Skin of body (tissue), 1 donor: ENCODE measurements at regions not wholly inside any gene's neighbourhood (a gene's known extent, or its start where the extent isn't known, plus 50 kb on each side); places are given as distances from the start of the nearest gene placed in this dataset.

Experiments used
- DNase-seq: peaks from one replicate; lab custom pipeline; 2025; lab: John Stamatoyannopoulos, UW

DNA sequence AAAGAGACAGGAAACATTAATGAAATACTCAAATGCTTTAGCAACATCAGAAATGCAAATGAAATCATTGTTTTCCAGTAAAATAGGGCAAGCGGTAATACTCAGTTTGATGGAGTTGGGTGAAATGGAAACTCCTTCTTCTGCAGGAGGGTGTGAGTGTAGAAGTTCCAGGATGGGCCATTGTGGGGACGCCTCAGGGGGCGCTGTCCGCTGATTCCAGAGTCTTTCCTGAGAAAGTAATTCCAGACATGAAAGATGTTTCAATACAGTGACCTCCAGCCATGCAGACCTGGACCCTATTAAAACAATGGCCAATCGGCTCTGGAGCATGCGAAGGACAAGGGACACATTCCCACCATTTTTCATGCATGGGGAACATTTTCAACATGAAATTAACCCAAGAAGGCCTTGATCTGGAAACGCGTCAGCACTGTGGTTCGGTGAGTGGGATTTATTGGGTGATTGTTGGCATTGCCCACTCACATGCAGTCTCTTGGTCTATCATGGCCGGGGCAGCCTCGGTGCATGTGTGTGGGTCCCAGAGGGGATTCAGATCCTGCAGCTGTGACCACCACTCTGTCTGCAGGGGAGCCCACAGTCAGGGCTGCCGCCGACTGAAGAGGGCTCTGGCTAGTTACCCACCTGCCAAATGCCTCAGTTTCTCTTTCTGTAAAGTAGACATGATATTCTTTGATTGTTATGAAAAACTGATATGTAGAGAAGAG is 132.6 kb upstream of the IRX4 start:
- no peak for DNase-seq

DNA sequence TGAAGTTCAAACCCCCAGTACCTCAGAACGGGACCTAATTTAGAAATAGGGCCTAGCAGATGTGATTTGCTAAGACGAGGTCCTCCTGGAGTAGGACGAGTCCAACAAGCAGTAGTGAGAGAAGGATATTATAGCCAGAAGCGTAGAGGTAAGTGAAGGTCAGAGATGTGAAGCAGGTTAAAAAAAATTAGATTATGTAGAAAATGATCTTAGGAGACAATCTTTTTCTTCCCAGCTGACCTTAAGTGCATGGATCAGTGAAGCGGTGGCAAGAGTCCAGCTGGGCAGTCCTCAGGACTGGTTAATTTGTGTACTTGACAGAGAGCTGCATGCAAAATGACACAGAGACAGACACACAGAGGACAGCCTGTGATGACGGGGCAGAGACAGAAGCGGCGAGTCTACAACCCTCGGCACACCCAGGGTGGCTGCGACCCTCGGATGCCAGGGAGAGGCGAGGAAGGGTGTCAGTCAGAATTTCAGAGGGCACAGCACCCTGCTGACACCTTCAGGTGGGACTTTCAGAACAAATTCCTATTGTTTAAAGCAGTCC is 131.4 kb upstream of the IRX4 start:
- DNase-seq: no peak

DNA sequence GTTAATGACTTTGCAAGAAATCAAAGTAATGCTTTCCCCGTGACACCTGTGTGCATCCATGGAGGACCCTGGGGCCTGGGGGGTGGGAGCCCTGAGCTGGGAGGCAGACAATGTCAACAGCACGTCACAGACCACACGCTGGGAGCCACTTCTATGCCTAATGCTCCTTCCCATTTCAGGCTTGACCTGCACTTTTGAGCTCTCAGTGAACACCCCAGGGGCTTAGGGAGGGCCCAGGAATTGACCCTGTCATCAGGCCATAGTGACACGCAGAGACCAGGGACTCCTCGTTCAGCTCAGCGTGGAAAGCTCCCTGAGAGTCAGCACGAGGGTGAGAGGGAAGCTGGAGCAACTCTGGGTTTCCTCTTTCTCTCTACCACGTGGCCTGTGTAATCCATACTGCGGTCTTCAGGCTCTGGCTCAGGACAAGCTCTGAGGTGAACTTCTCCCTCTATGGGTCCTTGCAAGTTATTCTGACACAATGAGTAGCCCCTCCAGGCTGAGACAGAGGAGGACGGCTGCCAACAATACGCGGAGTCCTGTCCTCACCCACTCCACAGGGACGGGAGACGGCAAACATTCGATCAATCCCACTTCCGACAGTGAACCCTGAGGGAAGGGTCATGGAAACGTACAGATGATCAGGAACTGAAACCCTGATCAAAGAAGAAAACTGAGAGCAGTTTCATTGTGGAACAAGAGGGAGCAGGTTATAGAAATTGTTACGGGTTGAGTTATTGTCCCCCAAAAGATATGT is 130.8 kb upstream of the IRX4 start:
- DNase-seq: no peak

DNA sequence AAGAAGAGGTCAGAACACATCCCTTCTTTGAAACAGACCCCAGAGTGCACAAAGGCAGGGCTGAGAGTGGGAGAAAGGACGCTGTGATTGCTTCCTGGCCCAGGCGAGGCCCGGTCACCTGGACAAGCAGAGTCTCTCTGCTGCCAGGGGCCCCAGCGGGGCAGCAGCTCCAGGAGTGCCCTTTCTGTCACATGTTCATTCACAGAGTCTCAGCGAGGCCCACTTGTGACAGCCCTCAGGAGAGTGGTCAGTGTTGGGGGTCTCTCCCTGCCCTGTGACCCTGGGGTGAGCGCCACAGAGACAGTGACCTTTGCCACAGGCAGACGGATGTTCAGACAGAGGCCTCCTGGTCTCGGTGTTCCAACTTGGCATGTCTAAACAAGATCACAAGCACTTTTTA is 130.2 kb upstream of the IRX4 start:
- DNase-seq: no peak

DNA sequence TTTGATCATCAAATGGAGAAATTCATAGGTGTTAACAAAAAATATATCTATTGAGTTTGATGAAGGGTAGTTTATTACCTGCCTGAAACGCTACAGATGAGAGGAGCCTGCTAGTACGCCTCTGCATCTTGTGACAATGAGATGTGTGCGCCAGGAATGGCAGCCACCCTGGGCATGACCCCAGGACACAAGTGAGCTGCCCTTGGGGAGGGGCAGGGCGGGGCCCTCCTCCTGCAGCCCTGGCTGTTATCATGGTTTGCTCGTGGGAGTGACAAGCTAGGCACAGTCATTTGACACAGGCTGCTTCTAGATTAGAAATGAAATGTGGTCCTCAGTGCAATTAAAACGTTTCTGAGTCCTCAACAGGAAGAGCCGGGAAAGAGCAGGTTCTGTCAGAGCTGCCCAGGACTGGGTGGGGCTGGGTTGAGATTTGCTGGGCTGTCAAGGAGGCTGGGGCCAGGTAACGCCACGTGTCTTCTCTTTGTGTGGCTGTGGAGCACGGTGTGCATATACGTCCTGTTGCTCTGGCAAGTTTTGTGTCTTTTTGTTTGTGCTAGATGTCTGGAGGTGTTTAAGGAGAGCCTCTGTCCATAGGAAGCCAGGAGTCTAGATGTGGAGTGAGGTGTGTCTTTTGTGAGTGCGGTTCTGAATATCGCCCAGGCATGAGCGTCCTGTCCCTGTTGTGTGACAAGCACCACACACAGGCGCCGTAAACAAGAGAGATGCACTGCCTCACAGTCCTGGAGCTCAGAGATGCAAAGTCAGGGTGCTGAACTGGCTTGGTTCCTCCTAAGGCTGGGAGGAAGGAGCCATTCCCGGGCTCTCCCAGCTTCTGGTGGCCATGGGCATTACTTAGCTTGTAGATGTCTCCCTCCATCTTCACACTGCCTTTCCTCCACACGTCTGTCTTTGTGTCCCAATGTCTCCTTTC is 129.0 kb upstream of the IRX4 start:
- no peak for DNase-seq

DNA sequence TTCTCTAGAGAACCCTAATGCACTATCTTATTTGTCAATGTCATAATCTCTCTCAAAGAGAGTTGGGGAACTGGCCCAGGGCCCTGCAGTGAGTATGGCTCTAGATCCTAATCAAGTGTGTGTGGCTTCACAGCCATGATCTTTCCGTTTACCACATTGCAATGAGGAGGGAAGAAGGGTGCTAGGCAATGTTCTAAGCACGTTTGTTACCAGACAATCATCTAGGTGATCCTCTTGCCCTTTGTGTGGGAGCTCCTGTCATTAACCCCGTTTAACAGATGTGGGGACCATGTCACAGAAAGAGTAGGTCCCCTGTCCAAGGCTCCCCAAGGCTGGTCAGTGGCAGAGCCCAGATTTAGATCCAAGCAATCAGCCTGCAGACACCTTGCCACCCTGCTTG is 128.2 kb upstream of the IRX4 start:
- DNase-seq: no peak

DNA sequence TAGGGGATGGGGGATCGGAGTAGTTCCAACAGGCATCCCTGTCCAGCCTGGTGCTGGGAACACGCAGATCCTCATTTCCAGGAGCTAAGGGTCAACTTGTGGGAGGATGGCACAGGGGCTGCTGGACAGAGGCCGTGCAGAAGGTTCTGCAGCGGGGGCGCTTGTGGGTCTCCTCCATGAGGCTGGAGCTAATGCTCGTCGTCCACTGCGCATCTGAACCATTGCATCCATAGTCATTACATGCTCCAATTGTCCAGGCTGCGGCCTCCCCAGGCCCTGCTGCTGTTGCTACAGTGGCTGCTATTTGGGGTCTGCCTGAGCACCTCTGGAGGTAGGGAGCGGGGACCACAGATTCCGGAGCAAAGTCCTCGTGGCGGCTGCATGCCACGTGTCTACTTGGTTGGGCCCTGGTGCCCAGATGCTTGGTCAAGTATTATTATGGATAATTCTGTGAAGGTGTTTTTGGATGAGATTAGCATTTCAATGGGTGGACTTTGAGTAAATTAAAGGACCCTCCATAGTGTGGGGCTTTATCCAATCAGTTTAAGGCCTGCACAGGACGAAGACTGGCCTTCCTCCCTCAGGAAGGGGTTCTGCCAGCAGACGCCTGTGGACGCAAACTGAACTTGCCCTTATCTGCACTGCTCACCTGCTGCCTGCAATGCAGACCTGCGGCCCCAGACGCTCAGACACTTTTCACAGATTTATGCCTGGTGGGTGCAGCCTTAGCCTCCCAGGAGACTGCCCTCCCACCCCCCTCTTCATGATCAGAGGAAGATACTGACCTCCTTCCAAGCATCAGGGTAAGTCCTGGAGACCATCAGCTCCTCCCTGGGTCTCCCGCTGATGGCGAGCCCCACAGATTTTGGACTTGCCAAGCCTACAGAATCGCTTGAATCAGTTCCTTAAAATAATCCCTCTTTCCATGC is 127.5 kb upstream of the IRX4 start:
- no peak for DNase-seq

DNA sequence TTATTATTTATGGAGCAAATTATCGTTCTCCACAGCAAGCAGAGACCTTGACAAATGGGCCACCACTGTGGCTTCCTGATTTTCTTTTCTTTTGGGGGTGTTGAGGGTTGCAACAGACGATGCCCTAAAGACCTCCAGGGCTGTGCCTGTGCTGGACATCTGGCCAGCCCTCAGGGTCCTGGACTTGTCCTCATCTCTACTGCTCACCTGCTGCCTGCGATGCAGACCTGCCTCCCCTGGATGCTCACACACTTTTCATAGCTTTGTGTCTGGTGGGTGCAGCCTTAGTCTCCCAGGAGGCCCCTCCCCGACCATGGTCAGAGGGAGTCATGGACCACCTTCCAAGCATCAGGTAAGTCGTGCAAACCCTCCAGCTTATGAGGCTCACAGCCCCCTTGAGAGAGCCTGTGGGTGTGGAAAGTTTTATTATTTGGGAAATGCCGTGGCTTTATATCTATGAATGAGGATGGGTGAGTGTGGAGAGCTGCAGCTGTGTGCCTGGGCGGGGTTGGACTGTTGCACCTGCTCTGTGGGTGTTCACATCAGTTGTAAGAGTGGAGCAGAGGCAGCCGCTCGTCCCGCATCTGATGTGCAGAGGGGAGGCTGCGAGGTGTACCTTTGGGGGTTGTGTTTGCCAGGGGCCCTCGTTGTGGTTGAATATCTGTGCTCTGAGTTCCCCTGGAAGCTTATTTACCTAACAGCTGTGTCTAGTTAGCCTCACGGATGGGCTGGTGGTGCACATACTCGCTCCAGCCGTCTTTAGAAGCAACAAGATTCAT is 126.3 kb upstream of the IRX4 start:
- DNase-seq: peak; percentile 4

DNA sequence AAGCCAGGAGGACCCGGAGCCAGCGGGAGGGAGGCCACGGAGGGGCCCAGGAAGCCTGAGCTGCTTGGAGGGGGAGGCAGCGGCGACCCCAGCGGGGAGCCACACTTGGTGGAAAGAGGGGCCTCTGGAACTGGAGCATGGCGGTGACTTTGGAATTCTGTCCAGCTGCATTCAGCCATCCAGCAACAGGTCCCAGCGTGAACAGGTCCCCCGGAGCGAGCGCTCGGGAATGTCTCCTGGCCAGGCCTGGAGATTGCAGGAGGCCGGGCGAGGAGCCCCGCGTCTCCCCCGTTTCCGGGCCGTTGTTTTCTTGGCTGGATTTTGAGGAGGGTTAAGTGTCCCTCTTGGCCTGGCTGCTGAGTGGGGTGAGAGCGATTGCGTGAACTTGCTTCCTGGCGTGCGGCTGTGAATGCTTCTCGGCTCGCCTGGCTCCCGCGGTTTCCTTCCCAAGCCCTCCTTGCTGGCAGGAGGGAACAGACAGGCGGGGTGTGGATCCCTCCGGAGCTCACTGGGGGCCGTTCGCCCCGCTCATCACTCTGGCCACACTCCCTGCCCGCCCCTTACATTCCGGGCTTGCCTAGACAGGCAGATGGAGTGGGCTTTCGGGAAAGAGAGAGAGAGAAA is 125.3 kb upstream of the IRX4 start:
- DNase-seq: peak; percentile 61

DNA sequence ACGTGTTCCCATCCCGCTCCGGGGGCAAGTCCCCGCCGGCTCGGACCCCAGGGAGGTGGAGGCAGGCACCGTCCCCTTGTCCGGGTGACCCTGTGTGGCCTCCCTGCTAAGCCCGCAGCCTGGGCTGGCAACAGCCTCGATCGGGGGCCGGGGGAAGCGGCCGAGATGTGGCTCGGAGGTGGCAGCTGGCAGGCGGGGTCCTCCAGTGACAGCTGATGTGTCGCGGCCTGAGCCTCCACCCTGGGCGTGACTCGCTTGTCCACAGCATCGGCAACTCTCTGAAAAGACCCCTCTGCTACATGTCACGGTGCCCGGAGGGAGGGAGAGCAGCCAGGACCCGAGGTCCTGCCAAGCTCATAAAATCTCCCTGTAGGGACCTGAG is 124.8 kb upstream of the IRX4 start:
- no peak for DNase-seq

DNA sequence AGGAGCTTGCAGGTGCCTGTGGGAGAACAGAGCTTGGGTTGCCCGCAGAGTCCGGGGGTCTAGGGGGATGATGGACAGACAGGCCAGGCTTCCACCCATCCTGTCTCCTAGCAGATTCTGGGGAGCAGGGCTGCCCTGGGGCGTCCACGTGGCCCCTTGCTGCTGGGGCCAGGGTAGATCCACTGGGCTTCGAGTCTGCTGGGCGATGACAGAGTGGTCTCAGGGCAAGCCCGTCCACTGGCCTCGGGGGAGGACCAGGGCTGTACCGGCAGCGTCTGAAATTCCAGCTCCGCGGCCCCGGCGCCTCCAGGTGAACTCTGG is 124.2 kb upstream of the IRX4 start:
- no peak for DNase-seq

DNA sequence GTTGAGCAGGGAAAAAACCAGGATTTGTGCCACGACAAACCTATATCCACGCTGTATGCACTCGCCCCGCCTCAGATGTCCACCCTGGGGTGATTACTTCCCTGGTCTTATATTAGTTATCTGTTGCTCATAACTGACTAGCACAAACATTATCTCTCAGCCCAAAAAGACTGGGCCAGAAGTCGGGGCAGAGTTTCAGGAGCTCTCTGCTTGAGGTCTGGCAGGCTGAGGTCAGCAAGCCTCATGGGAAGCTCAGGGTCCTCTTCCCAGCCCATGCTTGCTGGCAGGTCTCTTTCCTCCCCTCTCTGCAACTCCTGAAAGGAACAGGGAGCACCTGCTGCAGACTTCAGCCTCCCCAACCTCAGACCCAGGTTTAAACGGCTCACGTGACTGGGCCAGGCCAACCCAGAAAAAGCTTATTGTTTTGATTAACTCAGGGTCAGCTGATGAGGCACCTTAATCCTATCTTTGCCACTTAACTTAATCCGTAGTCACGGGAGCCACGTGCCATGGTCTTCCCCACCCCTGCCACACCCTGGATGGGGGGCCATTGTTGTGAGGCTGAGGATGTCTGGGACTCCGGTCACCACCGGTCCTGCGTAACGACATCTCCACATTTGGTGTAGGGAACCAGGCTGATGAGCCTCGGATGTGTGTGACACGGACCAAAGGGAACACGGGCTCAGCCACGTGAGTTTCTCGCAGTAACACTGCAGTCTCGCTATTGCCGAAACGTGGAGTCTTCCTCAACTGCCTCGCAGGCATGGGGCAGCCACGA is 123.7 kb upstream of the IRX4 start:
- DNase-seq: no peak

DNA sequence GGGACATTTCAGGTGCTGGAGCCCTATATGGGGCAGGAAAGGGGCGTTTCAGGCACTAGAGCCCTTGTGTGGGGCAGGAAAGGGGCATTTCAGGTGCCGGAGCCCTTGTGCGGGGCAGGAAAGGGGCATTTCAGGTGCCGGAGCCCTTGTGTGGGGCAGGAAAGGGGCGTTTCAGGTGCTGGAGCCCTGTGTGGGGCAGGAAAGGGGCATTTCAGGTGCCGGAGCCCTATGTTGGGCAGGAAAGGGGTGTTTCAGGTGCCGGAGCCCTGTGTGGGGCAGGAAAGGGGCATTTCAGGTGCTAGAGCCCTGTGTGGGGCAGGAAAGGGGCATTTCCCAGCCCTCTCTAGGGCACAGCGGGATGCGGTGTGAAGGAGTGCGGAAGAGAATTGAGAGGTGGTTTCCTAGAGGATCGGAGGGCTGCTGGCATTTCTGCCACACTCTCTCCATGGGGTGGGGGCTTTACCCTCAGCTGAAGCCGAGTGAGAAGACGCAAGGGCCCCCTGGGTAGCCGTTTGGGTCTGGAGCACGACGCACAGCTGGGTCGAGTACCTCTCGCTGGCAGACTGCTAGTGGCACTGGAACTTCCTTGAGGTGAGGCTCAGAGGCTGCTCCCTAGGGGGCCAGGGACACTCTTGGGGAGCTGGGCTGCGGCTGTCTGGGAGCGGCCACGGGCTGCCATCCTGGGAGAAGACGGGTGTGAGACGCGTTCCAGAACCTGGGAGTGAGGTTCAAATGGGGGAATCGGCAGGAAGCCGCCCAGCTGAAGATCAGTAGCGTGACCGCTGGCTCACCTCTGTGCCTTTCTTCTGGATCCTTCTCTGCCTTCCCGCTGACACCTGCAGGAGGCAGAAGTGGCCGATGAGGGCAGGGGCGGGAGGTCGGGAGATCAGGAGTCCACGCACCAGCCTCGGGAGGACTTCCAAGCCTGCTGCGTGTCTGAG is 122.6 kb upstream of the IRX4 start:
- DNase-seq: no peak

DNA sequence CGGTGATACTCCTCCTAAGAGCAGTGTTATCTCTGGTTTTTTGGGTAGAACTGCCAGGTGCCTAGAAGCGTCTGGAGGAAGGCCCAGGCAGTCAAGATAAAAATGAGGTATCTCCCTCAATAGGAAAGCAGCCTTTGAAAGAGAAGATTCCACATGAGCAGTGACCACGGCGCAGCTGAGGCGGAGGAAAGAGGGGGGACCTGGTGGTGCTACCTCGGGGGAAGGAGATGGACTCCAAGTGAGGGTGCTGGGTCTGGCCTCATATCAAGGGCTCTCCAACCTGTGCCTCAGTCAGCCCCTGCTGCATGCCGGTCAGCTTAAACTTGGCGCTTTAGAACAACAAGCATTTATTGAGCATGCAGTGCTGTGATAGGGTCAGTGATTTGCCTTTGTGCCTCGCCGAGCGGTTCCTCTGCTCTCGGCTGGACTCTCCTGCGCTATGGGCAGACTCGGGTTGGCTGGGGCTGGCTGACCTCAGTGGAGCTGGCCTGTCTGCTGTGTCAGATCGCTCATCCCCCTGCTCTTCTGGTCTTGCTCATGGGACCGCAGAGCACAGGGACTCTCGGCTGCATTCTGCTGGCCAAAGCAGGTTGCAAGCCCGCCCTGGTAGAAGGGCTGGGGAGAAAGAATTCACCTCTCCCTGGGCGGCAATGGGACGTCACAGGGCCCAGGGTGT is 121.1 kb upstream of the IRX4 start:
- DNase-seq: no peak

DNA sequence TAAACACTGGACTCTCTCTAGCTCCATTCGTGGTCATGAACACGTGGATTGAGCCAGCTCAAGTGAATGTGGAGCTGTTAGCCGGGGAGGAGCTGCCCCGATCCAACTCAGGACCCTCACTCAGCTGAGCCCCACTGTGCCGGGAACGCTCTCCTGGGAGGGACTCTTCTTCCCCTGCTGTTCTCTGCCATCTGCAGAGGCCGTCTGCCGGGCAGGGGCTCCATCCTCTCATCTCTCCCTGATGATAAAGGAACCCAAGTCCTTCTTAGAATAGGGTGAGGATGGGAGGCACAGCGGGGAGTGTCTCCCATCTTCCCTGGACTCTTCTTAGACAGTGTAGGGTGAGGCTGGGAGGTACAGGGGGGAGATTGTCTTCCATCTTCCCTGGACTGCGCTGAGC is 120.5 kb upstream of the IRX4 start:
- no peak for DNase-seq

DNA sequence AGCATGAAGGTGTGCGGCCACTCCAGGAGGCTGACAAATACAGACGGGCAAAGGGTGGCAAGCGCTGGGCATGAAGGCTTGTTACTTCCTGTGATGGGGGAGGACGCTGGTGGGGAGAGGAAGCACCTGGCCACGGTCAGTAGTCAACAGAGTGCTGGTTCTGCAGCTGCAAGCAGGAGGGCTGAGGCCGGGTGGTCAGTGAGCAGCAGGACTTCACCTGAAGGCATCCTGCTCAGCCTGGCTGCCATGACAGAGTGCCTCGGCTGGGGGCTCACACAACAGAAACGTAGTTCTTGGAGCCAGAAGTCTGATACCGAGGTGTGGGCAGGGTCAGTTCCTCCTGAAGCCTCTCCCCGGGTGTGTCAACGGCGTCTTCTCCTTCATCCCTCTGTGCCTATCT is 118.6 kb upstream of the IRX4 start:
- DNase-seq: no peak

DNA sequence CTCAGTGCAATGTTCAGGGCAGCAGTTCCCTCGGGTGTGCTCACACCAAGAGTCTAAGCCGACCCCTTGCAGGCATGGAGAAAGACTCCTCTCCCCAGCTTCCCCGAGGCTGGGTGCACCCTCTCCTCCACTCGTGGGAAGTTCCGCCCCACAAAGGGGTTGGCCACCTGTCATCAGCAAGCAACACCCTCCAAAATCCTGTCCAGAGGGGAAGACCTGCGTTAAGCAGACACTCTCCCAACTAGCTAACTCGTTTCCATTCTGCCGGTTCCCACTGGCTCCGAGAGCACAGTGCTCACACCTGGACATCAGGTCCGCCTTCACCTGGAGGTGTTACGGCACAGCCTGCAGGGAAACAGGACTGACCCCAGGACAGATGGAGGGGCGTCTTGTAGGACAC is 117.9 kb upstream of the IRX4 start:
- no peak for DNase-seq
